ENCODE measurements at regions not wholly inside any gene's neighbourhood (a gene's known extent, or its start where the extent isn't known, plus 50 kb on each side); places are given as distances from the start of the nearest gene placed in this dataset.

- intact Hi-C loops (cut with micrococcal nuclease; ENCODE audit: unreplicated experiment): no loop called here
- CTCF ChIA-PET: no interaction called here
- no peak for ATAC-seq
Measured at GRCh38 chr6:4433199-4433598, 297.8 kb upstream of the ECI2 start.

GRCh38 chr6:4426968-4427367, 291.6 kb upstream of the ECI2 start:
- in situ Hi-C loops (cut with HindIII; ENCODE audit: low pct_unique_long_range_greater_than_20kb, low sequenced_read_pairs): no loop called here
- H3K9me3 ChIP-seq (ENCODE audit: control insufficient read depth, insufficient read depth, low read depth, low read length): 0 out of 2 replicates have a peak, but pooled peaks cover 8% of the 10 kb centered on the region
- TF ChIP-seq TCF7L2 (IDR thresholded peaks at IDR 0.05; ENCODE audit: low read depth, low read length) (no peak), SIN3A (IDR thresholded peaks at IDR 0.05; ENCODE audit: borderline replicate concordance, insufficient read depth, low read depth, low read length) (no peak), REST (IDR thresholded peaks at IDR 0.05; ENCODE audit: insufficient read depth in 1 of 2, low read depth in 2 of 2, low read length in 1 of 2) (no peak), POLR2AphosphoS5 (IDR thresholded peaks at IDR 0.05; ENCODE audit: low read depth, low read length) (no peak)
- TF ChIP-seq, protein P1, sequence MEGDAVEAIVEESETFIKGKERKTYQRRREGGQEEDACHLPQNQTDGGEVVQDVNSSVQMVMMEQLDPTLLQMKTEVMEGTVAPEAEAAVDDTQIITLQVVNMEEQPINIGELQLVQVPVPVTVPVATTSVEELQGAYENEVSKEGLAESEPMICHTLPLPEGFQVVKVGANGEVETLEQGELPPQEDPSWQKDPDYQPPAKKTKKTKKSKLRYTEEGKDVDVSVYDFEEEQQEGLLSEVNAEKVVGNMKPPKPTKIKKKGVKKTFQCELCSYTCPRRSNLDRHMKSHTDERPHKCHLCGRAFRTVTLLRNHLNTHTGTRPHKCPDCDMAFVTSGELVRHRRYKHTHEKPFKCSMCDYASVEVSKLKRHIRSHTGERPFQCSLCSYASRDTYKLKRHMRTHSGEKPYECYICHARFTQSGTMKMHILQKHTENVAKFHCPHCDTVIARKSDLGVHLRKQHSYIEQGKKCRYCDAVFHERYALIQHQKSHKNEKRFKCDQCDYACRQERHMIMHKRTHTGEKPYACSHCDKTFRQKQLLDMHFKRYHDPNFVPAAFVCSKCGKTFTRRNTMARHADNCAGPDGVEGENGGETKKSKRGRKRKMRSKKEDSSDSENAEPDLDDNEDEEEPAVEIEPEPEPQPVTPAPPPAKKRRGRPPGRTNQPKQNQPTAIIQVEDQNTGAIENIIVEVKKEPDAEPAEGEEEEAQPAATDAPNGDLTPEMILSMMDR (IDR thresholded peaks at IDR 0.05): no peak
- no peaks in the 10 kb centered on the region for H3K36me3 ChIP-seq (ENCODE audit: control insufficient read depth, insufficient read depth, low read length)
- DNase-seq (ENCODE audit: low read depth, low spot score): no peak
- intact Hi-C loops (cut with micrococcal nuclease; ENCODE audit: unreplicated experiment): no loop called here
- H3K4me3 ChIP-seq (ENCODE audit: low read depth in 2 of 2, low read length in 2 of 2): no peak overlapping the region
- H3K27me3 ChIP-seq (ENCODE audit: control insufficient read depth, insufficient read depth, low read length): no peaks in the 10 kb centered on the region
- no peaks in the 10 kb centered on the region for H3K4me1 ChIP-seq (ENCODE audit: control insufficient read depth, insufficient read depth, low read length)
- no TSS peak for BruUV-seq (replicated peaks)
- ChIA-PET POLR2A (no interaction called here), CTCF (no interaction called here)
- no peak overlapping the region for H3K27ac ChIP-seq (ENCODE audit: low read length)
- ATAC-seq: no peak

More at GRCh38 chr6:4433199-4433598, 297.8 kb upstream of the ECI2 start:
- no TSS peak for BruUV-seq (replicated peaks)
- no peaks in the 10 kb centered on the region for H3K27me3 ChIP-seq (ENCODE audit: control insufficient read depth, insufficient read depth, low read length)
- no peaks in the 10 kb centered on the region for H3K9me3 ChIP-seq (ENCODE audit: control insufficient read depth, insufficient read depth, low read depth, low read length)
- POLR2A ChIA-PET: interaction anchor here (0.6 kb wide), 1 partner anchor 13 kb away, joined by 4 read pairs; no protein-coding TSS in a partner anchor
- H3K4me3 ChIP-seq (ENCODE audit: low read depth in 2 of 2, low read length in 2 of 2): no peak overlapping the region
- TF ChIP-seq SIN3A (IDR thresholded peaks at IDR 0.05; ENCODE audit: borderline replicate concordance, insufficient read depth, low read depth, low read length) (no peak), TCF7L2 (IDR thresholded peaks at IDR 0.05; ENCODE audit: low read depth, low read length) (no peak), POLR2AphosphoS5 (IDR thresholded peaks at IDR 0.05; ENCODE audit: low read depth, low read length) (no peak), REST (IDR thresholded peaks at IDR 0.05; ENCODE audit: insufficient read depth in 1 of 2, low read depth in 2 of 2, low read length in 1 of 2) (no peak)
- TF ChIP-seq, protein P1 (IDR thresholded peaks at IDR 0.05): no peak
- H3K27ac ChIP-seq (ENCODE audit: low read length): no peak overlapping the region
- in situ Hi-C loops (cut with HindIII; ENCODE audit: low pct_unique_long_range_greater_than_20kb, low sequenced_read_pairs): no loop called here
- no peaks in the 10 kb centered on the region for H3K4me1 ChIP-seq (ENCODE audit: control insufficient read depth, insufficient read depth, low read length)
- DNase-seq (ENCODE audit: low read depth, low spot score): no peak
- H3K36me3 ChIP-seq (ENCODE audit: control insufficient read depth, insufficient read depth, low read length): no peaks in the 10 kb centered on the region

Data from Panc1 (cell line).